PC-9 (cell line): ENCODE measurements at regions not wholly inside any gene's neighbourhood (a gene's known extent, or its start where the extent isn't known, plus 50 kb on each side); places are given as distances from the start of the nearest gene placed in this dataset.

Source experiments
- BruUV-seq: library from RNA; stranded (reverse); fragments of 400-500 nt; replicated peaks from 2 replicates; lab custom pipeline; 2021; lab: Mats Ljungman, UMichigan
- CTCF ChIA-PET: fragments of 300-600 bp; sonication (Branson Sonifier 250); formaldehyde crosslinking; loops from one replicate; lab custom pipeline; 2022; ENCODE audit warnings: antibody characterized with exemption; lab: Charles Lee
- POLR2A ChIA-PET: fragments of 300-600 bp; sonication (Branson Sonifier 250); formaldehyde crosslinking; loops from one replicate; lab custom pipeline; 2022; ENCODE audit warnings: antibody characterized with exemption; ENCODE audit not compliant: unreplicated experiment; lab: Charles Lee
- DNase-seq, 2 experiments: peaks; one replicate each; pipeline versions ENCODE4 v3.0.0 to v3.0.0-alpha.2; 2015 to 2022; ENCODE audit warnings: mixed read lengths in 1 of 2
- H2AFZ ChIP-seq: fragments of 200-600 bp; sonication (generic); 2 replicates; pipeline ENCODE4 v1.8.1; 2017; ENCODE audit warnings: antibody characterized with exemption
- H3F3A ChIP-seq: fragments of 200-600 bp; sonication (generic); 2 replicates; pipeline ENCODE4 v1.8.1; 2017; ENCODE audit warnings: antibody characterized with exemption, mild to moderate bottlenecking, low read depth; ENCODE audit not compliant: insufficient read depth
- H3K27ac ChIP-seq: fragments of 200-600 bp; sonication (generic); 2 replicates; pipeline ENCODE4 v1.6.1; 2016; ENCODE audit warnings: mixed run types
- H3K27me3 ChIP-seq: fragments of 200-600 bp; sonication (generic); 2 replicates; pipeline ENCODE4 v1.6.1; 2016; ENCODE audit warnings: low read depth, mixed run types; ENCODE audit not compliant: insufficient read depth
- H3K36me3 ChIP-seq: fragments of 200-600 bp; sonication (generic); 2 replicates; pipeline ENCODE4 v1.6.1; 2016; ENCODE audit warnings: low read depth, mixed run types
- H3K4me1 ChIP-seq: fragments of 200-600 bp; sonication (generic); replicated peaks from 2 replicates; pipeline ENCODE4 v1.6.1; 2016; ENCODE audit warnings: mixed run types; ENCODE audit not compliant: insufficient read depth
- H3K4me2 ChIP-seq: fragments of 200-600 bp; sonication (generic); 2 replicates; pipeline ENCODE4 v1.6.1; 2017; ENCODE audit warnings: mixed run types
- H3K4me3 ChIP-seq: fragments of 200-600 bp; sonication (generic); 2 replicates; pipeline ENCODE4 v1.6.1; 2016; ENCODE audit warnings: mixed run types
- H3K79me2 ChIP-seq: fragments of 200-600 bp; sonication (generic); 2 replicates; pipeline ENCODE4 v1.6.1; 2017; ENCODE audit warnings: low read depth, mixed run types
- H3K9me2 ChIP-seq: fragments of 200-600 bp; sonication (generic); 2 replicates; pipeline ENCODE4 v1.8.1; 2017; ENCODE audit warnings: mild to moderate bottlenecking; ENCODE audit not compliant: insufficient read depth
- H3K9me3 ChIP-seq: fragments of 200-600 bp; sonication (generic); 2 replicates; pipeline ENCODE4 v1.8.1; 2016; ENCODE audit warnings: low read depth; ENCODE audit not compliant: insufficient read depth
- H4K20me1 ChIP-seq: fragments of 200-600 bp; sonication (generic); 2 replicates; pipeline ENCODE4 v1.8.1; 2017; ENCODE audit not compliant: insufficient read depth
- CTCF ChIP-seq: fragments of 200-600 bp; sonication (generic); conservative IDR thresholded peaks from 2 replicates; pipeline ENCODE4 v1.6.1; 2017; ENCODE audit warnings: mixed run types, antibody characterized with exemption, mild to moderate bottlenecking, moderate library complexity
- EZH2 ChIP-seq: fragments of 200-600 bp; sonication (generic); IDR thresholded peaks from 2 replicates; pipeline ENCODE4 v1.8.0; 2017; ENCODE audit warnings: antibody characterized with exemption, low read depth
- intact Hi-C: fragments of 100-400 bp; cut with micrococcal nuclease; formaldehyde crosslinking; loops from one replicate; pipeline ENCODE4 v1.10.0; 2022; ENCODE audit not compliant: unreplicated experiment

GRCh38 chr5:113792806-113793205 is 279.3 kb downstream of the YTHDC2 start:
- H3K4me1 ChIP-seq = no peaks in the 10 kb centered on the region
- intact Hi-C loops = no loop called here
- POLR2A ChIA-PET = no interaction called here
- no peak for TF ChIP-seq EZH2
- TF ChIP-seq CTCF = no peak
- H2AFZ ChIP-seq = no peak overlapping the region
- H3K36me3 ChIP-seq = no peaks in the 10 kb centered on the region
- no peaks in the 10 kb centered on the region for H4K20me1 ChIP-seq
- CTCF ChIA-PET = no interaction called here
- peaks cover 17% of the 10 kb centered on the region for H3K27me3 ChIP-seq
- no peak overlapping the region for H3K4me2 ChIP-seq
- no peak for DNase-seq
- H3K9me2 ChIP-seq = no peaks in the 10 kb centered on the region
- no peak overlapping the region for H3K4me3 ChIP-seq
- H3K27ac ChIP-seq = no peak overlapping the region
- no peaks in the 10 kb centered on the region for H3K79me2 ChIP-seq
- BruUV-seq = no TSS peak
- H3F3A ChIP-seq = no peaks in the 10 kb centered on the region
- H3K9me3 ChIP-seq = no peaks in the 10 kb centered on the region

- no peaks in the 10 kb centered on the region for H4K20me1 ChIP-seq
- no peak overlapping the region for H3K4me3 ChIP-seq
- no peaks in the 10 kb centered on the region for H3K4me1 ChIP-seq
- peaks cover 17% of the 10 kb centered on the region for H3K27me3 ChIP-seq
- intact Hi-C loops = no loop called here
- no peaks in the 10 kb centered on the region for H3F3A ChIP-seq
- CTCF ChIA-PET = no interaction called here
- H3K27ac ChIP-seq = no peak overlapping the region
- H3K9me2 ChIP-seq = no peaks in the 10 kb centered on the region
- H3K79me2 ChIP-seq = no peaks in the 10 kb centered on the region
- no TSS peak for BruUV-seq
- TF ChIP-seq CTCF (no peak), EZH2 (no peak)
- no peak overlapping the region for H2AFZ ChIP-seq
- POLR2A ChIA-PET = no interaction called here
- H3K4me2 ChIP-seq = no peak overlapping the region
- DNase-seq = no peak
- no peaks in the 10 kb centered on the region for H3K36me3 ChIP-seq
- H3K9me3 ChIP-seq = no peaks in the 10 kb centered on the region
These were observed 281.5 kb downstream of the YTHDC2 start for GRCh38 chr5:113794981-113795380.

GRCh38 chr5:113800686-113801085 is 287.2 kb downstream of the YTHDC2 start:
- H3F3A ChIP-seq = no peaks in the 10 kb centered on the region
- no peak overlapping the region for H3K27ac ChIP-seq
- H3K79me2 ChIP-seq = no peaks in the 10 kb centered on the region
- no peak overlapping the region for H3K4me3 ChIP-seq
- CTCF ChIA-PET = no interaction called here
- TF ChIP-seq EZH2 (no peak), CTCF (no peak)
- no peak overlapping the region for H3K4me2 ChIP-seq
- H3K36me3 ChIP-seq = no peaks in the 10 kb centered on the region
- no peaks in the 10 kb centered on the region for H3K4me1 ChIP-seq
- no peaks in the 10 kb centered on the region for H4K20me1 ChIP-seq
- intact Hi-C loops = no loop called here
- no TSS peak for BruUV-seq
- H3K27me3 ChIP-seq = no peaks in the 10 kb centered on the region
- POLR2A ChIA-PET = no interaction called here
- DNase-seq = no peak
- H2AFZ ChIP-seq = no peak overlapping the region
- no peaks in the 10 kb centered on the region for H3K9me3 ChIP-seq
- H3K9me2 ChIP-seq = no peaks in the 10 kb centered on the region
